NT2/D1 (cell line): ENCODE measurements at regions not wholly inside any gene's neighbourhood (a gene's known extent, or its start where the extent isn't known, plus 50 kb on each side); places are given as distances from the start of the nearest gene placed in this dataset.

Experiments used
- SUZ12 ChIP-seq: IDR thresholded peaks from 2 replicates; pipeline ENCODE4 v1.6.1; 2011; ENCODE audit not compliant: insufficient read length, insufficient read depth; ENCODE audit errors: extremely low read depth
- YY1 ChIP-seq: IDR thresholded peaks from 2 replicates; pipeline ENCODE4 v1.6.1; 2011; ENCODE audit not compliant: insufficient read length, insufficient read depth

GRCh38 chr10:4765428-4765827 lies 60.6 kb upstream of the AKR1E2 start:
- TF ChIP-seq SUZ12 (no peak), YY1 (no peak)
